ENCODE measurements at regions not wholly inside any gene's neighbourhood (a gene's known extent, or its start where the extent isn't known, plus 50 kb on each side); places are given as distances from the start of the nearest gene placed in this dataset.

- no peaks in the 10 kb centered on the region for H3K27me3 Mint-ChIP-seq (ENCODE audit: low read depth)
- no peaks in the 10 kb centered on the region for H3K9me3 Mint-ChIP-seq
- no peak overlapping the region for H3K27ac Mint-ChIP-seq
- H3K4me3 Mint-ChIP-seq: no peak overlapping the region
- no peaks in the 10 kb centered on the region for H3K36me3 Mint-ChIP-seq (ENCODE audit: low read depth)
- TF ChIP-seq CTCF (IDR thresholded peaks at IDR 0.05; ENCODE audit: unreplicated experiment in 3 of 3): no peak
- no peaks in the 10 kb centered on the region for H3K4me1 Mint-ChIP-seq
These were observed 875.2 kb upstream of the EEF2KMT start for GRCh38 chr16:5972747-5973146.

- Mint-ChIP-seq H3K27ac (no peak overlapping the region), H3K9me3 (no peaks in the 10 kb centered on the region), H3K4me1 (no peaks in the 10 kb centered on the region), H3K4me3 (no peak overlapping the region), H3K27me3 (ENCODE audit: low read depth) (no peaks in the 10 kb centered on the region), H3K36me3 (ENCODE audit: low read depth) (no peaks in the 10 kb centered on the region)
- TF ChIP-seq CTCF (IDR thresholded peaks at IDR 0.05; ENCODE audit: unreplicated experiment in 3 of 3): no peak
These were observed 874.3 kb upstream of the EEF2KMT start for GRCh38 chr16:5971924-5972323.

- Mint-ChIP-seq H3K4me3 (no peak overlapping the region), H3K36me3 (ENCODE audit: low read depth) (no peaks in the 10 kb centered on the region), H3K27me3 (ENCODE audit: low read depth) (no peaks in the 10 kb centered on the region), H3K4me1 (no peaks in the 10 kb centered on the region), H3K9me3 (no peaks in the 10 kb centered on the region), H3K27ac (no peak overlapping the region)
- TF ChIP-seq CTCF (IDR thresholded peaks at IDR 0.05; ENCODE audit: unreplicated experiment in 3 of 3): no peak
These were observed 873.5 kb upstream of the EEF2KMT start for GRCh38 chr16:5971106-5971505.

- Mint-ChIP-seq H3K4me1 (no peaks in the 10 kb centered on the region), H3K27me3 (ENCODE audit: low read depth) (no peaks in the 10 kb centered on the region), H3K27ac (no peak overlapping the region), H3K36me3 (ENCODE audit: low read depth) (no peaks in the 10 kb centered on the region), H3K9me3 (peaks cover 2% of the 10 kb centered on the region), H3K4me3 (no peak overlapping the region)
- no peak for TF ChIP-seq CTCF (IDR thresholded peaks at IDR 0.05; ENCODE audit: unreplicated experiment in 3 of 3)
These were observed 868.4 kb upstream of the EEF2KMT start for GRCh38 chr16:5966004-5966403.

GRCh38 chr16:5965321-5965720, 867.7 kb upstream of the EEF2KMT start:
- Mint-ChIP-seq H3K27me3 (ENCODE audit: low read depth) (no peaks in the 10 kb centered on the region), H3K27ac (no peak overlapping the region), H3K9me3 (peaks cover 2% of the 10 kb centered on the region), H3K4me3 (no peak overlapping the region), H3K4me1 (no peaks in the 10 kb centered on the region), H3K36me3 (ENCODE audit: low read depth) (no peaks in the 10 kb centered on the region)
- TF ChIP-seq CTCF (IDR thresholded peaks at IDR 0.05; ENCODE audit: unreplicated experiment in 3 of 3): no peak

GRCh38 chr16:5951486-5951885, 853.9 kb upstream of the EEF2KMT start:
- TF ChIP-seq CTCF (IDR thresholded peaks at IDR 0.05; ENCODE audit: unreplicated experiment in 3 of 3): no peak
- no peak overlapping the region for H3K4me3 Mint-ChIP-seq
- H3K4me1 Mint-ChIP-seq: no peaks in the 10 kb centered on the region
- peaks cover 5% of the 10 kb centered on the region for H3K27me3 Mint-ChIP-seq (ENCODE audit: low read depth)
- no peaks in the 10 kb centered on the region for H3K9me3 Mint-ChIP-seq
- H3K27ac Mint-ChIP-seq: no peak overlapping the region
- H3K36me3 Mint-ChIP-seq (ENCODE audit: low read depth): no peaks in the 10 kb centered on the region

Measured in nephron (organoid).